Gastrocnemius medialis (tissue), 4 donors: ENCODE measurements at regions not wholly inside any gene's neighbourhood (a gene's known extent, or its start where the extent isn't known, plus 50 kb on each side); places are given as distances from the start of the nearest gene placed in this dataset.

Experiments used
- ATAC-seq, 2 donors: fragments of 150-250 bp; one replicate each; pipeline ENCODE4 v1.9.1; 2016
- DNase-seq, 2 donors: peaks; one replicate each; pipeline ENCODE4 v3.0.0-alpha.2; 2019
- H3K27ac ChIP-seq, 4 donors: fragments of 200-600 bp; sonication (generic); 1 replicate in 1 of 4; 2 replicates in 3 of 4; pipeline ENCODE4 v1.5.1; 2016 to 2018; ENCODE audit warnings: mild to moderate bottlenecking in 2 of 4, moderate library complexity in 1 of 4
- H3K27me3 ChIP-seq, 3 donors: fragments of 200-600 bp; sonication (generic) in 2 of 3; 1 replicate in 1 of 3; 2 replicates in 2 of 3; pipeline versions ENCODE4 v1.5.1 to v1.6.0; 2016 to 2019; ENCODE audit warnings: mild to moderate bottlenecking in 1 of 3, moderate library complexity in 1 of 3
- H3K36me3 ChIP-seq, 2 donors: fragments of 200-600 bp; sonication (generic) in 1 of 2; one replicate each; pipeline ENCODE4 v1.5.1; 2017 to 2018
- H3K4me1 ChIP-seq, 2 donors: fragments of 200-600 bp; sonication (generic) in 1 of 2; one replicate each; pipeline ENCODE4 v1.5.1; 2016 to 2017; ENCODE audit warnings: mild to moderate bottlenecking in 2 of 2
- H3K4me3 ChIP-seq, 4 donors: fragments of 200-600 bp; sonication (generic) in 3 of 4; 1 replicate in 1 of 4; 2 replicates in 3 of 4; pipeline ENCODE4 v1.5.1; 2016 to 2019; ENCODE audit warnings: mild to moderate bottlenecking in 2 of 4
- H3K9me3 ChIP-seq, 3 donors: fragments of 200-600 bp; sonication (generic) in 2 of 3; 1 replicate in 1 of 3; 2 replicates in 2 of 3; pipeline ENCODE4 v1.5.1; 2016 to 2019
- CTCF ChIP-seq, 5 experiments: fragments of 450-650 bp in 3 of 5; fragments of 200-600 bp in 2 of 5; sonication (generic) in 2 of 5; IDR thresholded peaks in 4 of 5; conservative IDR thresholded peaks in 1 of 5; 1 replicate in 4 of 5; 2 replicates in 1 of 5; pipeline ENCODE4 v1.5.1; 2016 to 2019; ENCODE audit warnings: antibody characterized with exemption in 5 of 5, mild to moderate bottlenecking in 3 of 5, moderate library complexity in 3 of 5
- POLR2A ChIP-seq, 2 donors: fragments of 450-650 bp; IDR thresholded peaks; one replicate each; pipeline ENCODE4 v1.6.1; 2017; ENCODE audit warnings: antibody characterized with exemption in 2 of 2, mild to moderate bottlenecking in 2 of 2, moderate library complexity in 2 of 2
- in situ Hi-C, 4 donors: fragments of 200-750 bp; cut with MboI; loops; one replicate each; pipeline versions ENCODE4 v1.15.0 to v1.8.0; 2017; ENCODE audit warnings: low sequenced_read_pairs in 4 of 4
- intact Hi-C: fragments of 100-400 bp; cut with DNase I; formaldehyde crosslinking; loops from one replicate; pipeline ENCODE4 v1.15.1; 2023; ENCODE audit warnings: low total_unique reads

DNA sequence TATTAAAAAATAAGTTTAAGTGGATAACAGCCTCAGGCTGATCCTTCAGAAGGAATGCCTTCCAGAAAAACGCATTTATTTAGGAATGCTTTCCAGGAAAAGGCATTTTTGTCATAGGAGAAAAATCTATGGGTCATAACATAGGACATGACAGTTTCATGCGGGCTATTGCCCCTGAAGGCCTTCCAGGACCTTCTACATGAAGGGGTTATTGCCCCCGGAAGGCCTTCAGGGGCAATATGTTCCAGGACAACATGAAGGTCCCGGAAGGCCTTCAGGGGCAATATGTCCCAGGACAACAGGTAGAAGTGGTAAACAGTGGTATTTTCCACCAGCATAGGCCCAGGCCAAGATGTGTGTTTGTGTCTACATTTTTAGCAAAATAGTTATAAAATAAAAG is 191.3 kb upstream of the RASA1 start:
- TF ChIP-seq POLR2A (IDR thresholded peaks at IDR 0.05) (no peak), CTCF (IDR thresholded peaks at IDR 0.05 in 4 of 5, conservative IDR thresholded peaks at IDR 0.05 in 1 of 5) (no peak)
- H3K4me1 ChIP-seq = no peaks in the 10 kb centered on the region
- no peaks in the 10 kb centered on the region for H3K9me3 ChIP-seq
- in situ Hi-C loops = no loop called here
- H3K4me3 ChIP-seq = no peak overlapping the region
- intact Hi-C loops = no loop called here
- no peaks in the 10 kb centered on the region for H3K36me3 ChIP-seq
- H3K27me3 ChIP-seq = no peaks in the 10 kb centered on the region
- no peak for DNase-seq
- H3K27ac ChIP-seq = no peak overlapping the region
- ATAC-seq = no peak

DNA sequence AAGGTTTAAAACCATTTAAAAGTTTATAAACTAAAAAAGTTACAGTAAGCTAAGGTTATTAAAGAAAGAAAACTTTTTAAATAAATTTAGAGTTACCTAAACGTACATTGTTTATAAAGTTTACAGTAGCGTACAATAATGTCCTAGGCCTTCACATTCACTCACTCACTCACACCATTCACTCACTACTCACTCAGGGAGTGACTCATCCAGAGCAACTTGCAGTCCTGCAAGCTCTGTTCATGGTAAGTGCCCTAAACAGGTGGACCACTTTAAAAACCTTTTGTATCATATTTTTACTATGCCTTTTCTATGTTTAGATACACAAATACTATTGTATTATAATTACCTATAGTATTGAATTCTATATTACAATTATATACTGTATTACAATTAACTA is 190.8 kb upstream of the RASA1 start:
- Histone ChIP-seq H3K27ac (no peak overlapping the region), H3K27me3 (no peaks in the 10 kb centered on the region), H3K4me3 (no peak overlapping the region), H3K36me3 (no peaks in the 10 kb centered on the region), H3K4me1 (no peaks in the 10 kb centered on the region), H3K9me3 (no peaks in the 10 kb centered on the region)
- in situ Hi-C loops = no loop called here
- no peak for ATAC-seq
- no peak for TF ChIP-seq CTCF (IDR thresholded peaks at IDR 0.05 in 4 of 5, conservative IDR thresholded peaks at IDR 0.05 in 1 of 5)
- no peak for TF ChIP-seq POLR2A (IDR thresholded peaks at IDR 0.05)
- intact Hi-C loops = no loop called here
- DNase-seq = no peak

DNA sequence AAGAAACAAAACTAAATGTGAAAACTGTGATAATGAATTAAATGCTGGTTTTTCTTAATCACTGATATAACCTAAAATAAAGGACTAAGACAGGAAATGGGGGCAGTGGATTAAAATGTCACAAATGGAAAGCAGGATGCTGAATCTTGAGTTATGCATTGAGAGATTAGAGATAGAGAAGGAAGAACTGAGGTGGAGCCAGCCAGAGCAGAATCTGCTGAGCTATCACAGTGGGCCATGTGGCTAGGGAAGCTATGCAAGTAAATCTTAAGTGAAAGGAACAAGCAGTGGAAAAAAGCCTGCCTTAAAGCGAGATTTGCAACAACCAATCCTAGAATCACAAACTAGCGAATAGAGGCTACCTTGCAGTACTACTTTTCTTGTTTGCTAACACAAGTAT is 188.5 kb upstream of the RASA1 start:
- intact Hi-C loops = no loop called here
- ATAC-seq (no peak), DNase-seq (no peak)
- Histone ChIP-seq H3K9me3 (no peaks in the 10 kb centered on the region), H3K4me3 (no peak overlapping the region), H3K4me1 (no peaks in the 10 kb centered on the region), H3K27ac (no peak overlapping the region), H3K27me3 (no peaks in the 10 kb centered on the region), H3K36me3 (no peaks in the 10 kb centered on the region)
- in situ Hi-C loops = no loop called here
- no peak for TF ChIP-seq POLR2A (IDR thresholded peaks at IDR 0.05)
- no peak for TF ChIP-seq CTCF (IDR thresholded peaks at IDR 0.05 in 4 of 5, conservative IDR thresholded peaks at IDR 0.05 in 1 of 5)

- in situ Hi-C loops = no loop called here
- Histone ChIP-seq H3K4me1 (no peaks in the 10 kb centered on the region), H3K36me3 (no peaks in the 10 kb centered on the region), H3K27ac (no peak overlapping the region), H3K9me3 (no peaks in the 10 kb centered on the region), H3K4me3 (no peak overlapping the region), H3K27me3 (no peaks in the 10 kb centered on the region)
- intact Hi-C loops = no loop called here
- TF ChIP-seq CTCF (IDR thresholded peaks at IDR 0.05 in 4 of 5, conservative IDR thresholded peaks at IDR 0.05 in 1 of 5) (no peak), POLR2A (IDR thresholded peaks at IDR 0.05) (no peak)
- DNase-seq (no peak), ATAC-seq (no peak)
Measured at GRCh38 chr5:87081016-87081415, 186.7 kb upstream of the RASA1 start.
